D721Med (cell line): ENCODE measurements at regions not wholly inside any gene's neighbourhood (a gene's known extent, or its start where the extent isn't known, plus 50 kb on each side); places are given as distances from the start of the nearest gene placed in this dataset.

Experiments
- DNase-seq: peaks from one replicate; pipeline ENCODE4 v3.0.0; 2011; ENCODE audit warnings: low spot score; ENCODE audit not compliant: insufficient read length
- FAIRE-seq: peaks from 2 replicates; lab custom pipeline; 2011; peaks lifted over from hg19 to GRCh38; lab: Jason Lieb, UNC
- TF ChIP-seq, protein P1 (sequence below): IDR thresholded peaks from 2 replicates; pipeline ENCODE4 v1.5.1; 2012; ENCODE audit warnings: mild to moderate bottlenecking, control low read depth; ENCODE audit not compliant: insufficient read depth; ENCODE audit errors: missing control alignments

DNA sequence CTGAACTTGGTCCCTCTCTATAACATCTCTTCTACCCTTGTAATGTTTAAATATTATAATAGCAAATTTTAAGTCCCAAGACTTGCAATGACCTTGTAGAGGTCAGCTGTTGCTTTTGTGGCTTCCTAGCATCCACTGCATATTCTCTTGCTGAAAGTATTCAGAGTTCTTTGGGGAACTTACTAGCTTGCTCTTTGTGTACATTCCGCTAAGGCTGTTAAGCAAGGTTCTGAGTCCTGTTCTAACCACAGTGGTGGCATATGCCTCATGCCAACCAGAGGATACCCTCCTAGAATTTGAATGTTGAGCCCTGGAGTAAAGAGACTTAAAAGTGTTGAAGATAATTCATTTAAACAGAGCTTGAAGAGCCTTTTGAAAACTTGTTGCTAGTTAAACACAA, 570.9 kb downstream of the TLE1 start:
- no peak for DNase-seq
- TF ChIP-seq, protein P1, sequence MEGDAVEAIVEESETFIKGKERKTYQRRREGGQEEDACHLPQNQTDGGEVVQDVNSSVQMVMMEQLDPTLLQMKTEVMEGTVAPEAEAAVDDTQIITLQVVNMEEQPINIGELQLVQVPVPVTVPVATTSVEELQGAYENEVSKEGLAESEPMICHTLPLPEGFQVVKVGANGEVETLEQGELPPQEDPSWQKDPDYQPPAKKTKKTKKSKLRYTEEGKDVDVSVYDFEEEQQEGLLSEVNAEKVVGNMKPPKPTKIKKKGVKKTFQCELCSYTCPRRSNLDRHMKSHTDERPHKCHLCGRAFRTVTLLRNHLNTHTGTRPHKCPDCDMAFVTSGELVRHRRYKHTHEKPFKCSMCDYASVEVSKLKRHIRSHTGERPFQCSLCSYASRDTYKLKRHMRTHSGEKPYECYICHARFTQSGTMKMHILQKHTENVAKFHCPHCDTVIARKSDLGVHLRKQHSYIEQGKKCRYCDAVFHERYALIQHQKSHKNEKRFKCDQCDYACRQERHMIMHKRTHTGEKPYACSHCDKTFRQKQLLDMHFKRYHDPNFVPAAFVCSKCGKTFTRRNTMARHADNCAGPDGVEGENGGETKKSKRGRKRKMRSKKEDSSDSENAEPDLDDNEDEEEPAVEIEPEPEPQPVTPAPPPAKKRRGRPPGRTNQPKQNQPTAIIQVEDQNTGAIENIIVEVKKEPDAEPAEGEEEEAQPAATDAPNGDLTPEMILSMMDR, result no peak
- no peak for FAIRE-seq

DNA sequence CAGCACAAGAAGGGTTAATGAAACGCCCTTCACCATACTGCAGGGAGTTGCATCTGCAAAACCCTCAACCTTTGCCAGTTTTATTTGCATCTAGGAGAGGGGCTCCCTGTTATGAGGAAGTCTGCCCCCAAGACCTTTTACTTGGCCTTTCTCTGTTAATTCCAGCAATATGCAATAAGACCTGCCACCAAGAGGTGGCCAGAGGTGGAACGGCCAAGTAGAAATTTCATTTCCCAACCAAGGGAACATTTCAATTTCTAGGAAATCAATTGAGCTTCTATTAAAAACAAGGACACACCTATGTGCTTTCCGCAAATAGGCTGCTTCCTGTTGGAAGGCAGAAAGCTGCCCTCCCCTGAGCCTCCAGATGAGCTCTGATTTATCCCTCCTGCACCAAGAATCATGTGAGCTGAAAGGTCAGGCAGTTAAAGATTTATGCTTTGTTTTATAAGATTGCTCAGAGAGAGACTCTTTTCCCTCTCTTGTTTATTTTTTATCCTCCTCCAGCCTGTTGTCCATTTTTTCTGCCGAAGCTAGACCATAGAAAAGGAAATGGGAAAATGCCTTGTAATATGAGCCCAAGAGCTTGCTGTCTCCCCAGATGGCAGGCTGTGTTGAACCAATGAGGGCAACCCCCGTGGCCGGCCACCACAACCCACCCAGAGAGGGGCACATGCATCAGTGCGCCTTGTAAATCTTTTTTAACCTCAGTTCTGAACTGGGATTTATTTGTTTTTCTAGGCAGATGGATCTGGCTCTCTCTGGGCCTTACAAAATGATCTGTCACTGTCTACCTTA, 572.8 kb downstream of the TLE1 start:
- no peak for DNase-seq
- TF ChIP-seq, protein P1, result no peak
- no peak for FAIRE-seq

DNA sequence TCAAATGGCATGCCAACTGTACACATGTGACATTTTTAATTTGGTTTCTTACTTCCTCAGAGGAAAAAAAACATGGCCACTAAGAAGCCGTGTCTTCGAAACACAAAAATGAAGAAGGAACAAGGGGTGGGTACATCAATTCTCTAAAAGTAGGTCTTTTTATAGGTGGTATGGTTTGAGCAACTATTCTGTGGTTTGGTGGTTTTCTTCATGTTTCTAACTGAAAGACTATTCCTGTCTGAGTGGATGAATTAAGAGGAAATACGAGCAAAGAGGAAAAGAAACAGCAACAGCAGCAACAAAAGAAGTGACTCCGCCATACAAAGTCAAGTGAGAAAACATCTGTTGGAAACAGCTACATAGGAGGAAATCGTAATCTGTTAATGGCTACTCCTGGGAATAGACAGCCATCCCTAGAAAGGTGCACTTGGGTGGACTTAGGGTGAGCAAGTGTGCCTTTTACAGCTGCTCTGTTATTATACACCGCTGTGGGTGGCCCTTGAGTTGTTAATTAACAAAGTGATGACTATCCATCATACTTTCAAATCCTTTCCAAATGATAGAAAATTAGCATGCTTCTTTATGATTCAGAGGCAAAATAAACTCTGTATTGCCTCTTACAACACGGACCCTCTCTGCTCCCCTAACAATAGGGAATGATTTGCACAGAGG, 575.8 kb downstream of the TLE1 start:
- TF ChIP-seq, protein P1, result no peak
- no peak for DNase-seq

DNA sequence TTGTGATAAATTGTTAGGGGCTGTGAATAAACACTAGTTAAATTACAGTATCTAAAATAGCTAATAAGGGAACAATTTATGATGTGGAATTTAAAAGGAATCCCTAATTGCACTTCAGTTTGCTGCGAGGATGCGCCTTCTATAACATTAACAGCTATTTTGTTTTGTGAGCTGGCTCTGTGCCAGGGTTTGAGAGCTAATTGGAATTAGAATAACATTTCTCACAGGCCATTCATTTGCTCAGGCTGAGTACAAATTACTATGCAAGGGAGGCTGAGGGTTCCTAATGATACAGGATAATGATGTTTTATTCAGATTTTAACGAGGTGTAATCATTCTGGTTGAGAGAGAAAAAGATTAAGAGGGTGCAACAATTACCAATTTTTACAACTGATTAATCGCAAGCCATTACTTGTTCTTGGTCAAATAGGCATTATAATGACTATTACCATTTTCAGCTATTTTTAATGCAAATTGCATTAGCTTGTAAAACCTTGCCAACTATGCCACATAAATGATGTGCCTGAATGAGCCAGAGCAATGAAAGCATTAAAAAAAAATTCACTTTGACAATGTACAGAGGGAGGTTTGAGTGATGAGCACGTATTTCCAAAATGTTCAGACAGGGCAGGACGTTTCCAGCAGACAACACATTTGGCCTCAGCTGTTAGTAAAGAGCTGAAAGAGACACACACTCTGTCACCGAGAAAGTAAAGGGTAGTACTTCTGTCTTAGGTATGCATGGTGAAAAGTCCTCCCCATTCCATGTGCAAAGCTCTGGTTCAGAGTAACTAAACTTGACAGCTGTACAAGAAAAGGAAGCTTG, 576.5 kb downstream of the TLE1 start:
- DNase-seq (no peak), FAIRE-seq (no peak)
- TF ChIP-seq, protein P1, result no peak

More for the DNA sequence above, 575.8 kb downstream of the TLE1 start:
- FAIRE-seq, result no peak

DNA sequence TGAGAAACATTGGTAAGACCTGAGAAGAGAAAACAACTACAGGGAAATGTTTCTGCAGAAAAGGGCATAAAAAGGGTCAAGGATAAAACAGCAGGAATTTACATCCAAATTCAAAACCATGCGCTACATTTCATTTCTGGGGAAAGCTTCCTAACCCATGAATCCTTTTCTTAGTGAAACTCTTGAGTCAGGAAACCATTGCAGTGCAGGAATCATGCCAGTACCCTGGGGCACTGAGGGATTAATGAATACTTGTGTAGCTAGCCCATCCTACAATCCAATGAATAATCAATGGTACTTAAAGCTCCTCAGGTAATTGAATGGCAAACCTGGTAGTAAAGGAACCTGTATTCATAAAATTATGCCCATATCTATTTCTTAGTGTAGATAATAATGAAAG, 580.5 kb downstream of the TLE1 start:
- FAIRE-seq, result no peak
- TF ChIP-seq, protein P1, result no peak
- DNase-seq, result no peak

DNA sequence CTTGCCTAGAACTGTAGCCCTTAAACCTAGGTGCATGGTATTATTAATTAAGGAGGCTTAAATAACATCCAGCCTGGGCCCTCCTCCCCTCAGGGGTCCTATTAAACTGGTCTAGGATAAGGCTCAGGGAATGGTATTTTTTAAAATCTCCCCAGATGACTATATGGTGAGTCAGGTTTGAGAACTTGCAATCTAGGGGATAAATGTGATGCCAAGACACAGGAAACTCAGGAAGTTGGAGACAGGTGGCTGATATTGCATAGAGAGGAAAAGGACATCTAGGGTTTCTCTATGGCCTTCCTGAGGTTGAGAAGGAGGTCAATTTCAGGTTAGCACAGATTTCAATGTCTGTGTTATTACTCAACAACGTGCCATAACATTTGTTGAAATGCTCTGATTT, 581.0 kb downstream of the TLE1 start:
- TF ChIP-seq, protein P1, result no peak
- no peak for DNase-seq
- FAIRE-seq, result no peak
